Fibroblast of skin of left biceps (primary cell): ENCODE measurements at regions not wholly inside any gene's neighbourhood (a gene's known extent, or its start where the extent isn't known, plus 50 kb on each side); places are given as distances from the start of the nearest gene placed in this dataset.
"Not testable (repeated sequence)": the region's sequence is repeated elsewhere in the genome, so short reads cannot be mapped to it uniquely, and the experiment has no call there.

Experiments
- DNase-seq, 2 experiments: peaks; one replicate each; pipeline ENCODE4 v3.0.0-alpha.2; 2013; ENCODE audit warnings: low read depth in 2 of 2

DNA sequence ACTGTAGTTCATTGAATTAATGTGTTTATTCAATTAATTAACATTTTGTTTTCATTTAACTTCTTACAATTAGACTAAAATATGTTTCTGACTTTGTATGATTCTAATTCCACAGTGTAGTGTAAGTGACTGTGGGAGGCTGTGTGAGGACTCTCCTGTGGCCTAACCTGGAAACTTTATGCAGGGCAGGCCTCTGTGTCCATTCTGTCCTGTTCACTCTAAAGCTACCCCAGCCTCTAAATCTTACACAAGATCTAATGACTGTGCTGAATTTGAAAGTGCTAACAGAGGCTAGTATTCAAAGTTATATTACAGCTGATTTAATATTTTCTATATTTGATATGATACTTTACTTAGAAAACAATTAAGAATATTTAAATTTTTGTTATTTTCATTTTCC, 270.5 kb upstream of the CDH19 start:
- DNase-seq = no peak

DNA sequence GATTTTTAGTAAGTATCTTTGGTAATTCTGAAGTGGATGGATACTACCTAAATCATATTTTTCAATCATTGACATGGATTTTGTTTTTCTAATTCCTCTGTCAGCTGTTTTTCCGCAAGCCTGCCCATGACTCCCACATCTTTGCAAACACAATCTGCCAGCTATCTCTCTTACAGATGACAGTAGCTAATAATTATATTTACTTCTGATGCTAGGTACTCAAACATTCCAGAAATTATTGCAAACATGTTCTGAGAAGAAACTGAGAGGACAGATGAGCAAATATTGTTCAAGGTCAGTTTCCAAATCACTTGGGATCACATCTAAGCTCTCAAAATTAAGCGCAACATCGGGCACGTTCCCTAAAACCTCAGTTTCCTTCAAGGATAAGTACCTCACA, 270.0 kb upstream of the CDH19 start:
- no peak for DNase-seq

DNA sequence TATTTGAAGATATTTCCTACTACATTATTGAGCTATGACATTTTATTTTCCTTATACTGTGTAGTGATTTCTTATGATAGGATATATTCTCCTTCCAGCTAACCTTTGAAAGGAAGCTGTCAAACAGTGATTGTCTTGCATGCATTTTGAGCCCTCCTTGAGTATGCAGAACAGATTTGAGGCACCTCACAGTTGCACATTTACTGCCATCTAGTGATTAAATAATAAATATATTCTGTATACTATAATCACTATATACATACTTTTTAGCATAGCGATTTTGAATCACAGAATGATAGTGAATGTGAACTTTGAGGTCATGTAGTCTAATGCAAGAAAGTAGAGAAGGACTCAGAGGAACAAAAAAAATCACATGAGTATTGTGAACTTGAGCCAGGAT, 268.4 kb upstream of the CDH19 start:
- no peak for DNase-seq

DNA sequence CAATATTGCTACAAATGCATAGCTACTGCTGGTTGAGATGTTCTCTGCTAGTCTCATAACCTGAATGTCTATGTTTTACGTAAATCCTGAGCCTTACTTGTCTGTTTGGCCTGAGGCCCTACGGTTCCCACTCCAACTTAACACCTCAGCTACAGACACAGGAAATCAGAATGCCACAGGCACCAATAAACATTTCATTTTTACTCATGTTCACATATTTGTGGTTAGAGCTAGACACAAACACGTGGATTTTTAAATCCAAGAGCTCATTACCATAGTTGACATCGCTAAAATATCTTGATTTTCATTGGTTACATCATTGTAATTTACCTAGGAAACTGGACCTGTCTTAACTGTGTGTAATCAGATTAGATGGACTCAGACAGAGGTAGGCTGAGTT, 263.8 kb upstream of the CDH19 start:
- DNase-seq = no peak

DNA sequence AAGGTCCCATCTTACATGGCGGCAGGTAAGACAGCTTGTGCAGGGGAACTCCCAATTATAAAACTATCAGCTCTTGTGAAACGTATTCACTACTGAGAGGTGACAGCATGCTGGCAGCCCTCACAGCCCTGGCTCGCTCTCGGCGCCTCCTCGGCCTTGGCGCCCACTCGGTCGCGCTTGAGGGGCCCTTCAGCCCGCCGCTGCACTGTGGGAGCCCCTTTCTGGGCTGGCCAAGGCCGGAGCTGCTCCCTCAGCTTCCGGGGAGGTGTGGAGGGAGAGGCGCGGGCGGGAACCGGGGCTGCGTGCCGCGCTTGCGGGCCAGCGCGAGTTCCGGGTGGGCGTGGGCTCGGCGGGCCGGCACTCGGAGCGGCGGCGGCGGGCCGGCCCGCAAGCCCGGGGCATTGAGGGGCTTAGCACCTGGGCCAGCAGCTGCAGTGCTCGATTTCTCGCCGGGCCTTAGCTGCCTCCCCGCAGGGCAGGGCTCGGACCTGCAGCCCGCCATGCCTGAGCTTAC, 262.6 kb upstream of the CDH19 start:
- not testable (repeated sequence) for DNase-seq

DNA sequence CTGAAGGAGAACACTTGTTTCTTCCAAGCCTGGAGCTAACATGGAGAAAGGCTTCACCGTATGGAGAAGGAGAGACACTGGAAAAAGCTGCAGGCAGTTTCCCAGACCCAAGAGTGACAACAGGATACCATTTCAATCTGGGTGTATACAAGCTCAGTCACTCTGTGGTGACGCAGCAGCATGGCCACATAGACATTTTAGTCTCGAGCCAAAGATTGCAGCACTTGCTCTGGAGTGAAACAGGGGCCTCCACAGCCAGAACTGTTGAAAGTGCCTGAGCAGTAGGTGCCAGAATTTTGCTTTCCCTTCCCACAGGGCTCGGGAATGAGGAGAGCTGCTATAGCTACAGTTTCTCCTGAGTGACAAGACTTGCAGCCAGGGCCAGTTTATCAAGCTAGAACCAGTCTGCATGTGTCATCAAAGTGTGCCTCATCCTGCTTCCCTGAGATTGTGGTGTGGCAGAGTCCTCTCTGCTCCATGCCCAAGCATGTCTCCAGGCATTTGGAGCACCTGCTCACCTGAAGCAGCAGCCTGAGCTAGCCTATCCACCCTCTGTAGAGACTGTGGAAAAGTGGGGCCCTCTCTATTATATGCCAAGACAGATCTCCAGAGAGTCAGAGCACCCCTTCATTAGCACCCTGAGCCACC, 234.6 kb upstream of the CDH19 start:
- no peak for DNase-seq

DNA sequence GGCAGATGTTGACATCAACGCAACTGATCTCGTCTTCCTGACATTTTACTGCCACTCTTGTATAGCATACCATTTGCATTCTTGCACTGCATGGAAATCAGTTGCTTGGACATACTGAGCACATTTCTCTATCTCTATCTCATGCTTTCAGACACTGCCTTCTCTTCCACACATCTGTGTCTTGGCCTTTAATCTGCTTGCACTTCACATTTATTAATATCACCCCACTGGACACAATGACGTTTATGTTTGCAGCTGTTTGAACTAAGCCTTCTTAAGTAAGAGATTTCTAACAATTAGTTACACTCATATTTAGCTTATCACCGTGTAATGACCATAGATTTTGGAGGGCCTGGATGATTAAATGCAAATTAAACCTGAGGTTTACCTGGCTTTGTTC, 229.8 kb upstream of the CDH19 start:
- DNase-seq = no peak

DNA sequence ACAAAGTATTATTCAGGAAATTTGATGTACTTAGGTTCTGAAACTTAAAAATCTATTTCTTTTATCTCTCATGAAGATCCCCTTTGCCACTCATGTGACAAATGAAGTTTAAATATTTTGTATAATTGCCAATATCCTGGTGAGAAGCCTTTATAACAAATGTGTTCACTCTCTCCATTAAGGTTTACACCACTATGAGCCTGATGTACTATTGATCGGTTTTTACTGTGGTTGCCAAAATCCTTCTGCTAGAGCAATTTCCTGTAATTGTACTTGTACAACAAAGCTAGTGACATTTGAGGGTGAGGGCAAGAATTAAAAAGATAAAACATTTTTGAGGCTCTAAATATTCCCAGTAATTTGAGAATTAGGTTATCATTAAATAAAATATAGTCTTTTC, 222.3 kb upstream of the CDH19 start:
- DNase-seq = no peak

DNA sequence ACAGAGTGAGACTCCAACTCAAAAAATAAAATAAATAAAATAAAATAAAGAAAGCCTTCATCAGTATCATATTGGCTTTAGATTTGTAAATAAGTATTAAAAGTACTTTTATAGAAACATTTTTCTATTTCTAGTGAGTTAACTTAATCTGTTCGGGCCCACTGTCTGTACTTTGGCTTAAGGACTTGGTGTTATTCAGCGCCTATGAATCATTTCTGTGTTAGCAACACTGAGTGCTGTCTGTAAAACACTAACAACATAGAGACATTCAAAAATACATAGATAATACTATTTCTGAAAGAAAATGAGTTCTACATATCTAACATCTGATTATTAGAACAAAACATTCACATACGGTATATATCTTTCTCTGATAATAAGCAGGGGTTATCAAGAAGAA, 221.5 kb upstream of the CDH19 start:
- no peak for DNase-seq

DNA sequence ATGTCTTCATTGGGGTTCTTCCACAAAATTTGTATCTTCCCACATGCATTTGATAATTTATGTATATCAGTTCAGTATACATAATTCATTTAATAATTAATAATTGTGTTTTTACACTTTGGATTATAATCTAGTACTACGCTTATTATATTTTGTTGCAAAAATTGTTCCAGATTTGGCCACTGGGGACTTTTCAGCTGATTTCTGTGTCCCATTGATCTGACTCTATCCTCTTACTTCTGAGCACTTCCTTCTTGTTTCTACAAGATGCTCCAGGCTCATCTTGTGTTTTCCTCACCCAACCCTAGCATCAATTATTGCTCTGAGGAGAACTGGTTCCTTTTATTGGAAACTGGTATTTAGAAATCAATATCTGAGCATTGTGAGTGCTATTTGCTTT, 215.3 kb upstream of the CDH19 start:
- DNase-seq = no peak

DNA sequence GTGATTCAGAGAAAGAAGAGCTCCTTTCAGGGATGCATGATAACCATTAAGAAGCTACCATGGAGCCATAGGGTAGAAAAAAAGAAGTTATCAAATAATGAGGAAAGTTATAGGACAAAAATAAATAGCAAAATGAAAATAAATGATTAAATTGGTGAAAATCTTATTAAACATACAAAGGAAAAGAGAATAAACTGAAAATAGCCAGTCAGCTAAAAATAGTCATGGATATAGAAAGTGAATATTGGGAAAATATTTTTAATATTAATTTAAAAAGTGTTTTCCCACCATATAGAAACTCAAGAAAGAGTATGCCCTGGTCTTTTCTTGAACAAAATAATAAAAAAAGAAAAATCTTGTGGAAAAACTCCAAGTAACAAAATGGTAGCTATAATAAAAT, 209.2 kb upstream of the CDH19 start:
- DNase-seq = no peak

DNA sequence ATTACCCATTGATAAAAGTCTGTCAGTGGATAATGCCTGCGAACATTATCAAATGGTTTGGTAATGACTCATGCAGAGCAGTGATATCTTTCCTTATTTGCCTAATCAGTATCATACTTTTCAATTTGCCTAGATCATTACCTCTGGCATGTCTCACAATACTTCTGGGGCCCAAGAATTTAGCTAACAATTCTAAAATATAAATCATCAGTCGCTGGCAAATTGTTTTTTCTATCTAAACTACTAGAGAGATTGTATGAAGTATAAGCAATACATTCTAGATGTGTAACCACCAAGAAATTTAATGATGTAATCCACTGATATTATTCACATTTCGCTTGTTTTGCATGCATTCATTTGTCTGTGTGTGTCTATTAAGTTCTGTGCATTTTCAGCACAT, 191.2 kb upstream of the CDH19 start:
- peak; percentile 73 to 81 for DNase-seq

DNA sequence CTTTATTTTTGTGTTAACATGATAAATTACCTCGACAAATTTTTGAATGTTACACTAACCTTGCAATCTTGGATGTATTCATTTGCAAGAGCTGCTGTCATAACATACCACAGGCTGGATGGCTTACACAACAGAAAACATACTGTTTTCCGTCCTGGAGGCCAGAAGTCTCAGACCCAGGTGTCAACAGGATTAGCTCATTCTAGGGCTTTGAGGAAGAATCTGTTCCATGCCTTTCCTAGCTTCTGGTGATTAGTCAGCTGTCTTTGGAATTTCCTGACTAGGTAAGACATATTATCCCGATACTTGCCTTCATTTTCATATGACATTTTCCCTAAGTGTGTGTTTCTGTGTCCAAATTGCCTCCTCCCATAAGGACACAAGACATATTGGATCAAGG, 188.6 kb upstream of the CDH19 start:
- no peak for DNase-seq

DNA sequence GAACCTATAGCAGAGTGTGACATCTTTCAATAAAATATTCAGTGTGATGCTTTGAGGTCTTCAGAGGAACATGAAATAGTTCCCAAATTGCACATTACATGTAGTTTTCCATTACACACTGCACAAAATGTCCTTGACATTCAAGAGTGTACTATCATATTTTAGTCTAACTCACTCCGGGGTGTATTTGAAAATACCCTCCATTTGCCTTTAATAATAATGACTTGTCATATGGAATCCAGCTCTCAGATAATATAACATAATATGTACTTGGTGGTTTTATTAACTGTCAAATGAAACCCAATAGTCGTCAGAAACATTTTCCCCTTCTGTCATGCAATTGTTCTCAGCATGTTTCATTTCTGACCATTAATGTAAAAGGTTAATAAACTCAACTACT, 176.7 kb upstream of the CDH19 start:
- DNase-seq = no peak

DNA sequence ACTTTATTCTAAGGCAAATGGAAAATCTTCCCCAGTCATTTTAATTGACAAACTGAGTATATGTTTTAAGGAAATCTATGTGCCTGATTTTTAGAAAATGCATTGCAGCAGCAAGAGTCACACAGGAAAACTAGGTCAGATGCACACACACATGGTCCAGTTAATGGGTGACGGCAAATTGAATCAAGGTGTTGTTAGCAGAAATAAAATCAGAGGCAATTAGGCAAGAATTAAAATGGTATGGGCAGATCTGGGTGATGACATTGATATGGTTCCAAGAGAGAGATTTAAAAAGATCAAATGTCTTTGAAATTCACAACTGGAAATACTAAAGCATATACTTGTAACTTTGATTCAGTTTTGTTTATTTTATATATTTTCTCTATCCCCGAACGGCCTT, 174.2 kb upstream of the CDH19 start:
- DNase-seq = no peak

DNA sequence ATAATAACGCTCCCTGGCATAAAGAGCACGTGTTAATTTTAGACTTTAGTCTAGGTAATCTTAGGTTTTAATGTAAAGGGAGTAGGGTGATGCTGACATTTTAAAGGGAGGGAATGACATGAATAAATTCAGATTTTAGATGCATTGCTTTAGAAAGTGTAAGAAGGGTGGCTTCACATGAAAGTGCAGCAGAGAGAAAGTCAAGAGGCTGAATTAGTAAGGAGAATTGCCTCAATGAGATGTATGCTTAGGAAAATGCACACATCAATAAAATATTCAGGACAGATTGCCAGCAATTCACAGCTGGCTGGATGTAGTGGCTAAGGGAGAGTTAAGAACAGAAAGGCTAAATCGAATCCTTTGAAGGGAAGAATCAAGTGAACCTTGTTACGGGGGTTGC, 165.5 kb upstream of the CDH19 start:
- no peak for DNase-seq

DNA sequence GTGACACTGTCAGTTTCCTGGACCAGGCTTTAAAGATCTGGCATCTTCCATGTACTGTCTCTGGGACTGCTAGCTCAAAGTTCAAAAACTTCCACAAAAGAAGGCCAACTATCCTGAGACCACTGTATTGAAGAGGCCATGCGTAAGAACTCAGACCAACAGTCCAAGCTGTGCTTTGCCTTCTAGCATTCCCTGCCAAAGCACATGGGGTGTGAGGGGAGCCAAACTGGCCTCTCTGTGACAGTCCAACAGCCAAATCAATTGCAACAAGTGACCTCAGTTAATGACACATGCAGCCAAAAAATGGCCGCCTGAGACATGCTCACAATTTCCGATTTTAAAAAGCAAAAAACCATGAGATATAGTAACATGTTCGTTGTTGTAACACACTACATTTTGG, 160.3 kb upstream of the CDH19 start:
- no peak for DNase-seq

DNA sequence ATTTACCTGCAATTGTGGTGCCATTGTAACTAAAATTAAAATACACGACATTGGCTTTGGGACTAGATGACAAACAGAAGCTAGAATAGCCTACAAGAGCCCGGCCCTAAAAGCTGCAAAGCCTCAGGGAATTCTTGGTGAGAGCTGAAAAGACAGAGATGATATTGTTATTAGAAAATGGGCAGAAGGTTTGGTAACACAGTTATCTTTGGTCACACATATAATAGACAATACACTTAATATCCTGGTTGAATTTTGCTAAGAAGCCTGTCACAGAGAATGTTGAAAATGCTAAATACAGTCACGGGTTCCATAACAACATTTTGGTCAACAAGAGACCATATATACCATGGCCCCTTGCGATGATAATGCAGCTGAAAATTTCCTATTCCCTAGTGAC, 157.3 kb upstream of the CDH19 start:
- no peak for DNase-seq

DNA sequence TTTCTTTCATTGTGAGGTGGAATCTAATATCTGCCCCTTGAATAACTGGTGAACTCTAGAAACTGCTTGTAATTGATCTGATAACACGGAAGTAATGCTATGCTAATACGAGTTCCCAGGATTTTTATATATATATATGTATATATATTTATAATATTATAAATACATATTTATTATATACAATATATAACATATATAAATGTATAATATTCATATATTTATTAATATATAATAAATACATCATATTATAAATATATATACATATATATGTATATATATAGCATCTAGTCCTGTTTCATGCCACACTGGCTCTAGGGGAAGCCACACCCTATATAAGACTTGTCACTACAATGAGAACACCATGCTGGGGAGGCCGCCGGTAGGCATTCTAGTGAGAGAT, 156.7 kb upstream of the CDH19 start:
- DNase-seq = no peak

DNA sequence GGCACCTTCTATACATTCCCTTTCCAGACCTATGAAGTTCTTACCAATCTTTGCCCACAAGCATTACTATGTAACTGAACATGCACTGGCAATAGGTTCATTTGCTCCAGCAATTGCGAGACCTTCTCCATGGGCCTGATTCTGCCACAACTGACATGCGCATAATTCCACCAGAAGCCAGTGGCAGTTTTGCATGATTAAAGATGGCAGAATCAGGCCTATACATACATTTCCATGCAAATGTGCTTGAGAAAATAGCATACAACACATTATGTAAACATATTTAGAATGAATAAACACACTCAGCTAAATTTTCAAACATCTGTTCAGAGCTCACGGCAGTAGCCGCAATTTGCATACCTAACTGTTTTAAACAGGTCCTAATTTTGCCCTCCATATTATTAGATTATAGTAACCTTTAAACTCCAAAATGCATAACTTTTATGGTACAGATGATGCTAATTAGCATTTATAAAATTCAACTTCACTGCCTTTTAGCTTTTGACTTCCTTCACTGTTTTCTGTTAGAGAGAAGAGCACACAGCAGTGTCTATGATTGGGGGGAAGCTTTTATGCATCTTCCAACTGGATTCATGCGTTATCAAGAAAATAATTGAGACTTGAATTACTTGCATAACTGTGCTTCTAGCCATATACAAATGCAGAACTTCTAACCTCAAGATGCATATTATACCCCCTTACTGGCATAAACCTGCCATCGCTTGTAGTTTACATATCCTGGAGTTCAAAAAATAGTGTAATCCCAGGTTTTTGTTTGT, 155.3 kb upstream of the CDH19 start:
- DNase-seq = no peak

DNA sequence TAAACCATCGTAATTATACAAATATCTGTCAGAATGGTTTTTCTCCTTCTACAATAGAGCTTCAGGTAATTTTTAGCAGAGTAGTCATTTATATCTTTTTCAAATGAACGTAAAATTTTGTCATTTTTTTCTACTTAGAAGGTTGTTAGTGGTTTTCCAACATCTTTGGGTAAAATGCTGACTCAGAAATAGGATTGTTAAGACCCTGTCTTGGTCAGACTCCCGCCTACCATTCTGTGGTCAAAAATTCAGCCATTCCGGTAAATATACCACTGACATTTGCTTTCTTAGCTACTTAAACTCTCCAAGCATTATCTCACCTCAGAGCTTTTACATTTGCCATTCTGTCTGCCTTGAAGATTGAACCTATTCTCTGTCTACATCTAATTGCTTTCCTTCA, 154.1 kb upstream of the CDH19 start:
- DNase-seq = no peak

DNA sequence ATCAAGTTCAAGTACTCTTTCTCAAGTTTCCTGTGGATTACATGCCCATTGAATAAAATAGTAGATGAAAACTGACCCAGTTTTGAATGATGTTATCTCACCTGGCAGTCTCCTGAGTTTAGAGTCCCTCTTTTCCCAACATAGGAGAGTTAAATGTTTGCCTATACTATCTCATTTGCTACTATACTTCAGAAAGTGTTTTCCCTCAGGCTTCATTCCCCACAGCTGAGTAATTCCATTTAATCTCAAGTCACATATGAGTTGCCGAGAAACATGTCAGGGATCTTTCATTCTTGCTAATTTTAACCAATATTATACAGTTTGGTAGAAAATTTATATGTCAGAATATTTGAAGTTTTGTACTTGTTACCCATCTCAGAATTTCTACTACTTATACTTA, 150.4 kb upstream of the CDH19 start:
- no peak for DNase-seq

DNA sequence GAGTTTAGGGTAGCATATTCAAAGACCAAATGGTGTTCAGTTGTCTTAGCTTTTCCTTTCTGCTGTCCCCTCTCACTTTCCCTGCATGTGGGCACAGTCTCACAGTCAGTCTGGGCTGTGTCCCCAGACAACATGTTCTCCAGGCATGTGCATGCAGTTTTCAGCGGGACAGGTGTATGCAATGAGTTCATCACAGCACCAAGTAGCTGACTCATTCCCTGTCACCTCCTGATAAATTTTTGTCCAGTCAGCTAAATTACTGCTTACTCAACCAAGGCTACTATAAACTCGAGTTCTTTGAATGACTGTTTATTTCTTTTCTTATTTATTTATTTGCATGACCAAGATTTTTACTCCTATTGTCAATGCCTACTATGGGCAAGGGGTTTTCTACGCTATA, 148.8 kb upstream of the CDH19 start:
- DNase-seq = no peak
